ENCODE measurements at regions not wholly inside any gene's neighbourhood (a gene's known extent, or its start where the extent isn't known, plus 50 kb on each side); places are given as distances from the start of the nearest gene placed in this dataset.
A peak's percentile ranks its signal among the peaks of the same experiment; 100 is the strongest.
"Not testable (repeated sequence)": the region's sequence is repeated elsewhere in the genome, so short reads cannot be mapped to it uniquely, and the experiment has no call there.

- no peak for DNase-seq (ENCODE audit: low read depth, low spot score)
Measured at GRCh38 chr1:30129001-30129408, 594.4 kb downstream of the MATN1 start.

- DNase-seq (ENCODE audit: low read depth, low spot score): no peak
Measured at GRCh38 chr1:30126848-30127247, 596.5 kb downstream of the MATN1 start.

GRCh38 chr1:30125821-30126170 is 597.6 kb downstream of the MATN1 start:
- DNase-seq (ENCODE audit: low read depth, low spot score): no peak

GRCh38 chr1:30125021-30125820 is 598.2 kb downstream of the MATN1 start:
- DNase-seq (ENCODE audit: low read depth, low spot score): no peak

- DNase-seq (ENCODE audit: low read depth, low spot score): no peak
Measured at GRCh38 chr1:30123896-30124295, 599.5 kb downstream of the MATN1 start.

DNA sequence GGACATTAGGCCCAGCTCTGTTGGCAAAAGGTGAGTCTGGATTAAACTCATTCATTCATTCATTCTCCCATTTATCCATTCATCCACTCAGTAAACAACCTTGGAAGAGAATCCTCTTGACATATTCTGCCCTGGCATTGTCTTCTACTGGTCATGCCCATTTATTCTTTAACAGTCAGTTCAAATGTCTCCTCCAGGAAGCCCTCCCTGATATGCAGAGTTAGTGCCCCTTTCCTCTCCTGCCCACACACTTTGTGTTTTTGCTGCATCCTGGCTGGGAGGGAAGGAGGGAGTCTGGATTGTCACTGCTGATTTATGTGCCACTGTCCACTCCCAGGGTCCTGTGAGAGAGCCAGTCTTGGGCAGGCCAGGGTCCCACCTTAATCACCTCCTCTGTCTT is 600.3 kb downstream of the MATN1 start:
- no peak for DNase-seq (ENCODE audit: low read depth, low spot score)

DNA sequence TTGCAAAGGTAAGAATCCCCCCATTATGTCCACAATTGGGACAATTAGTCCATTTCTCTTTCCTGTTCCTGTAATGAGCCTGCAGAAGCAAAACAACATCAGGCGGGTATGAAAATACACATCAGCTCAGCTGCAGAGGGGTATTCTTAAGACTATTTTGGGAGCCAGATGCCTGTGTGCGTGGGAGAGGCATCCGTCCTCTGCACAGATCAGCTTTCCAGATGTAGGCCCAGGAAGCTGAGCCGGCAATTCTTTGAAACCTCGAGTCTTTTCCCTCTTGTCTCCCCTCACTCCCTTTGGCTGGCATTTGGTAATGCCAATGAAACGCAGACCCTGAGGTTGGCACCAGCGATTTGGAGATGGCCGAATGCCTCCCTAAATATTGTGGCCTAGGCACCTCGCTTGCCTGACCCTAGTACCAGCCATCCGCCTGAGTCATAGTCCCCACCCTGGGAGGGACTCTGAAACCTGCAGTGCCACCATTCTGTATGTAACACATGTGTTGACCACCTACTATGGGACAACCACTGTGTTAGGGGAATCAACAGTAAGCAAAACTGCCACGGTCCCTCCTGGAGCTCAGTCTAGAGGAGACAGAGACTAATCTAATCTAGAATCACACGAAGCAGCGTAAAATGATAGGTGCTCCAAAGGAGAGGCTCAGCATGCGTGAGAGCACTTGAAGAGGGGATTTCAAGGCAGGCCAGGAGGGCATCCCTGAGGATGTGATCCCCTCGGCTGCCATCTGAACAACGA is 603.0 kb downstream of the MATN1 start:
- no peak for DNase-seq (ENCODE audit: low read depth, low spot score)

GRCh38 chr1:30117685-30118084 is 605.7 kb downstream of the MATN1 start:
- no peak for DNase-seq (ENCODE audit: low read depth, low spot score)

DNA sequence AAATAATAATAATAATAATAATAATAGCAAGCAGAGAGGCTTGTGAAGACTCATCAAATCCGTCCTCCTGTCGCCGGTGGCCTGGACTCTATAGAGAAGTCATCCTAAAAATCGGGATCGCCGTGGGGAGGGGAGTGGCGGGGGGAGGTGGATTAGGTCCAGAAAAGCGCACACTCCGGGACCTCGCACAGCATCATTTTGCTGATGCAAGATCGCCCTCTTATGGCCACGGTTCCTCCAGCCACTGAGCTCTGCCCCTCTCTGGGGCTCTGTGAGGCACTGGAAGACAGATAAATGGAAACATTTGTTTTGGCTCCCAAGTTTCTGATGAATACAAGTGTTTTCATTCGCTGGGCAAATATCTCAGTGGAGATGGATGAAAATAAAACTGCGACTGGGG is 612.0 kb downstream of the MATN1 start:
- DNase-seq (ENCODE audit: low read depth, low spot score): peak; percentile 74

DNA sequence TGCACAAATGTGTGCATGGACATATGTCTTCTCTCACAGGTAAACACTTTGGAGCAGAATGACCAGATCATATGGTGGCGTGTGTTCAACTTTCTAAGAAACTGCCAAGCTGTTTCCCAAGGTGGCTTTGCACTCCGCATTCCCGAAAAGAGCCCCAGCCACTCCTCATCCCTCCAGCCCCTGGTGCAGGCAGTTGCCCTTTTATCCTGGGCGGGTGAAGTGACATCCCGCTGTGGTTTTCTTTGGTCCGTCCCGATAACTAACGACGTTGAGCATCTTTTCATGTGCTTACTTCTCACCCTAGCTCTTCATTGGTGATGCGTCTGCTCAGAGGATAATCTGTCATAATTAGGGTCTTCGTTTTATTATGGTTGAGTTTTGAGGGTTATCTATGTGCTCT is 612.5 kb downstream of the MATN1 start:
- no peak for DNase-seq (ENCODE audit: low read depth, low spot score)

DNA sequence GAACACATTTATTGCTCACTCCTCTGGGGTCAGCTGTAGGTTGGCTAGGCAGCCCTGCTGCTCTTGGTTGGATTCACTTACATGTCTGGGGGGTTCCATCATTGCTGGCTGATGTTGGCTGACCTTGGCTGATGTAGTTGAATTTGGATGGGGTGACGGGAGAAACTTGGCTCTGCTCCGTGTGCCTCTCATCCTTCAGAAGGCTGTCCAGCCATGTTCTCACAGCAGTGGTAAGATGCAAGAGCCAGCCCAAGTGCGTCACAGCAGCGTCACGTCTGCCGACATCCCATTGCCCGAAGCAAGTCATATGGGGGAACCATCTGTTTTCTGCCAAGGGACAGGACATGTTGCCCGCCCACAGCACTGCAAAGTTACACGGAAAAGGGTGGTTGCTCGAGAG is 613.5 kb downstream of the MATN1 start:
- DNase-seq (ENCODE audit: low read depth, low spot score): no peak

- DNase-seq (ENCODE audit: low read depth, low spot score): no peak
Measured at GRCh38 chr1:30108186-30108585, 615.2 kb downstream of the MATN1 start.

DNA sequence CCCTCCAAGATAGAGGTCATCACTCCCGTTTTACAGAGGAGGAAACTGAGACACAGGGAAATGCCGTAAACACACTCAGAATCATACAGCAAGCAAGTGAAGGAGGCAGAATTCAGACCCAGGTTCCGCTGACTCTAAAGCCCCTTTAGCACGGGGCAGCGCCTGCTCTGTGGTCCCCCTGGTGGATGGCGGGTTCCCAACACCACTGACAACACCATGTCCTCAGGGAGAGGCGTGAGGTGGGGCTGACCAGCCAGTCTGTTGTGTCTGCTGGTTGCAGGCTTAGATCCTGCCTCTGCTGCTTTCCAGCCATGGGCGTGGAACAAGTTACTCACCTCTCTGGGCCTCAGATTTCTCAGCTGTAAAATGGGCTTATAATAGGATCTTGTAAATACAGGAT is 617.3 kb downstream of the MATN1 start:
- DNase-seq (ENCODE audit: low read depth, low spot score): peak; percentile 61

DNA sequence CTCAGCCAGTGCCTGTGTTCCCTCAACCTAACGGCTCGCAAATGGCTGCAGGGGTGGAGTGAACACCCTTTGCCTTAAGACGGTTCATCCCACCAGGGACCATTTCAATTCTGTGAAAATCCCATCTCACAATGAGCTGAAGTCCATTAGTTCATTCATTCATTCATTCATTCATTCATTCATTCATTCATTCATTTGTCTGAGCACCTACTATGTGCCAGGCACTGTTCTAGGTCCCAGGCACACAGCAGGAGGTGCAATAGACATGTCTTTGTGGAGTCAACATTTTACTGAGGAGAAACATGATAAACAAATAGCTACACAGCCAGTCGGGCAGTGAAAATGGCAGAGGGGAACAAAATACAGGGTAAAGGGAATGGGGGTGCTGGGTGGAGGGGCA is 618.8 kb downstream of the MATN1 start:
- no peak for DNase-seq (ENCODE audit: low read depth, low spot score)

- DNase-seq (ENCODE audit: low read depth, low spot score): no peak
Measured at GRCh38 chr1:30103708-30104411, 619.5 kb downstream of the MATN1 start.

DNA sequence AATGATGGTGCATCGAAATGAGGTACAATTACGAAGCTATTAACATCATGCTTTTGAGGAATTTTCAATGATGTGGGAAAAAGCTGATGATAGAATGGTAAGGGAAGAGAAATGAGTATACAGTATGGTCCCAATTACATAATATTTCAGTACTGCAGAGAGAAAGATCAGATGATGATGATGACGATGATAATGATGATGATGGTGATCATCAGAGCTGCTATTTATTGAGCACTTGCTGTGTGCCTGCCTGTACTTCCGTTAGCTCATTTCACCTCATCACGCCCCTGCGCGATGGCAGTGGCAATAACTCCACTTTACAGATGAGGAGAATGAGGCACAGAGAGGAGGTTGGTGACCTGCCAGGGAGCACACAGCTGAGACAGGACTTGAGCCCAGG is 620.8 kb downstream of the MATN1 start:
- no peak for DNase-seq (ENCODE audit: low read depth, low spot score)

DNA sequence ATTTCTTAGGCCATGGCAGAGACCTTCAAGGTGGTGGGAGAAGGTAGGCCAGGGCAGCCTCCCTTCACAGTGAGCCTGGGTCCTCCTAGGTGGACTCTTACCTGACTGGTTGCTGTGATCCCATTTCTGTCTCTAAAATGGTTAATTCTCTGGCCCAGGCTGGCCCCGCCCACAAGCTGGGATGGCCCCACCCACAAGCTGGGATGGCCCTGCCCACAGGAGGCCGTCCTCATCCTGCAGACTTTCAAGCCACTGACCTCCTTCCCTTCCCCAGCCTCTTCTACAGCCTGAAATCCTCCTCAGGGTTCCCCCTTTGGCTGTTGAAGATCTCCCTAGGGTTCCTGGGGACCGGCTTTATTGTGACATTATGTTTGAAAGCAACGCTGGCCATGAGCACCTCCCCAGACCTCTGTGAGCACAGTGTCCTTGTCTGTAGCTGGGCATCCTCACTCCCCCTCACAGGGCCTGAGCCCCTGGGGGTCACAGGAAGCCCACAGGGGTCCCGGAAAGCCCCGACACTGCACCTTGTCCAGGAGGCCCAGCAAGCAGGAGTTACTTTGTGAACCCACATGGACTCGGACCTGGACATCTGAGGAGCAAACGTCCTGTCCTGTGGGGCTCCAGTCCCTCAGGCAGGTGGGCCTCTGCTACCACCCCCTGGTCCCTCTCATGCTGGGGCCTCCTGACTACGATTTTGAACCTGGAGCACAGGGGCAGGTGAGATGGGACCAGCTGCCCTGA is 621.7 kb downstream of the MATN1 start:
- DNase-seq (ENCODE audit: low read depth, low spot score): no peak

DNA sequence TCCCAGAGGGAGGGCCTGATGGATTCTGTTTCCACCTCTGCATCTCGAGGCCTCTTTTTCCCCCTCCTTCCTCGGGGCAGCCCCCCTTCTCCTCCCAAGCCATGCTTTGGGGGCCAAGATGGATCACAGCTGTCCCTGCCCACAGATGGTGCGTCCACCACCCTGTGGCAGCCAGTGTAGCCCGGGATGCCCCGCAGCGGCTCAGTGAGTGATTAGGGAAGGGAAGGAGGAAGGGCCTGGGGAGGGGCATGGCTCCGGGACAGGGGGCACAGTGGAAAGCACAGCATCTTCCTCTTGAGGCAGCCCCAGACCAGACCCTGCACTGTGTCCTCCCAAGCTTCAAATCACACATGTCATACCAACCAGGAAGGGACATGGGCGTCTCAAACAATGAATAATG is 622.4 kb downstream of the MATN1 start:
- no peak for DNase-seq (ENCODE audit: low read depth, low spot score)

DNA sequence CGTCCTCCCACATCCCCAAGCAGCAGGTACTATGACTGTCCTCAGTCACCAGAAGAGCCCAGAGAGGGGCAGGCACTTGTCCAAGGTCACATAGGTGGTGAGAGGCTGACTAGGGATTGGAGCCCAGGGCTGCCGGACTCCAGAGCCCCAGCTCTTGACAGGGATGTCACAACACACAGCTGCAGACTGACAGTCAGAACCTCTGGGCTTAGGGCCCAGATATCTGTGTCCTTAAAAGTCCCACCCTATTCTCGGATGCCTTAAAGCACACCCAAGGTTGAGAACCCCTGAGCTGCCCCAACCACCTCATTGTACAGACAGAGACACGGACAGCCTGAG is 622.9 kb downstream of the MATN1 start:
- DNase-seq (ENCODE audit: low read depth, low spot score): no peak

DNA sequence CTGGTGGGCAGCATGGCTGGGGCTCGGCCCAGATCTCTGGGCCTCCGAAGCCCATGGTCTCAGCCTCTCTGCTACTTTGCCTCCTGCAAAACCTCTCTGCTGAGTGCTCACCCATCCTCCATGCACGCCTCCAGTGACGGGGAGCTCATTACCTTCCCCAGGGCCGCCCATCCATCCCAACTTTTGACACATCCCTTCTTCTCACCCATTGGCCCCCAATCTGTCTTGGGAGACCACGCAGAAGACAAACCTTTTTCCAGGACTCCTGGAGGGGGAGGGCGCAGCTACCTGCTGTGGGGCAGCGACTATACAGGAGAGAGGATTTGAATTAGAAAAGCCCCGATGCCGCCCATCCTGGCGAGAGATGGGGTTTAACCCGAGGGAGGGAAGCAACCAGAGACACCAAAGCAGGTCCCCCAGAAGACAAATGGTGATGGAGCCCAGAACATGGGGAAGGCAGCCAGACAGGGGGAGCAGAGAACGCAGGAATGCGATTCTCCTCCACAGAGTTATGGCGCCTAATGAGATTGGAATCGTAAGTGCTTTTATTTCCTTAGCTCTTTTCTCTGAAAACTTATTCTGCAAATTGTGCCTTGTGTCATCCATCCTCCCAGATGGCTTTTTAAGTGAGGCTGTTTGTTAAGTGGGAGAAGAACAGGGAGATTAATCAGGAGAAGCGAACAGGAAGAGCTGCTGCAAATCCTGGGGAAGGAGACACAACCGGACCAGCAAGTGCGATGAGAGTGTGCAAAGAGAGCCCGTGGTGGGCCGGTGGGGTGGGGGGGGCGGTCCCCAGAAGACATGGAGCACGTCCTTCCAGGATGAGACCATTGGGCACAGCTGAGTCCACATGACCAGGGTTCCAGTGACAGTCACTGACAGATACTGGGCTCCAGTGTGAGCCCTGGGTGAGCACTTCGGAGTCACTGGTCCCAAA is 623.5 kb downstream of the MATN1 start:
- DNase-seq (ENCODE audit: low read depth, low spot score): no peak

DNA sequence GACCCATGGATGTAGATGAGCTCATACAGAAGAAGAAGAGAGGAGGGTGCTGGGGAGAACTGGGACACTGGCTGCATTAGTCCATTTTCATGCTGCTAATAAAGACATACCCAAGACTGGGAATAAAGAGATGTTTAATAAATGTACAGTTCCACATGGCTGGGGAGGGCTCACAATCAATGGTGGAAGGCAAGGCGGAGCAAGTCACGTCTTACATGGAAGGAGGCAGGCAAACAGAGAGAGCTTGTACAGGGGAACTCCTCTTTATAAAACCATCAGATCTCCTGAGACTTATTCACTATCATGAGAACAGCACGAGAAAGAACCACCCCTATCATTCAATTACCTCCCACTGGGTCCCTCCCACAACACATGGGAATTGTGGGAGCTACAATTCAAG is 625.5 kb downstream of the MATN1 start:
- not testable (repeated sequence) for DNase-seq (ENCODE audit: low read depth, low spot score)

Measured in astrocyte of the hippocampus (primary cell).